ENCODE measurements at regions not wholly inside any gene's neighbourhood (a gene's known extent, or its start where the extent isn't known, plus 50 kb on each side); places are given as distances from the start of the nearest gene placed in this dataset.
"Not testable (repeated sequence)": the region's sequence is repeated elsewhere in the genome, so short reads cannot be mapped to it uniquely, and the experiment has no call there.

DNA sequence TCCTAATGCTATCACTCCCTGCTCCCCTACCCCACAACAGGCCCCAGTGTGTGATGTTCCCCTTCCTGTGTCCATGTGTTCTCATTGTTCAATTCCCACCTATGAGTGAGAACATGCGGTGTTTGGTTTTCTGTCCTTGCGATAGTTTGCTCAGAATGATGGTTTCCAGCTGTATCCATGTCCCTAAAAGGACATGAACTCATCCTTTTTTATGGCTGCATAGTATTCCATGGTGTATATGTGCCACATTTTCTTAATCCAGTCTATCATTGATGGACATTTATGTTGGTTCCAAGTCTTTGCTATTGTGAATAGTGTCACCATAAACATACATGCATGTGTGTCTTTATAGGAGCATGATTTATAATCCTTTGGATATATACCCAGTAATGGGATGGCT, 80.4 kb upstream of the B3GAT1 start:
- 91 to 94% methylated on average over 2 of the region's 2 CpGs for WGBS, 2 donors
- H3K9me3 ChIP-seq; H3K4me3 ChIP-seq (replicated peaks in 1 of 3); intact Hi-C loops (cut with DNase I); H3K4me1 ChIP-seq; H3K36me3 ChIP-seq; DNase-seq; H3K27me3 ChIP-seq; H3K27ac ChIP-seq: not testable (repeated sequence)

DNA sequence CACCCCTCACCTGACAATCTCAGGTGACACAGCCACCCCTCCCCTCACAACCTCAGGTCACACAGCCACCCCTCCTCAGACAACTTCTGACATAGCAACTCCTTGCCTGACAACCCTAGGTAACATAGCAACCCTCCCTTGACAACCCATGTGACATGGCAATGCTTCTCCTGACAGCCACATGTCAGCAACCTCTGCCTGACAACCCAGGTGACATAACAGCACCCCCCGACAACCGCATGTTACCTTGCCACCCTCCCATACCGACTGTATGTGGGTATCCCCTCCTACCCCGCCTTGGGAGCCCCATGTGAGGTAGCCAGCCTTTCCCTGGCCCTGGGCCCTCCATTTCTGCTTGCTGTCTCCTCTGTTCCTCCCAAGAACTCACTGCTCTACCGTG, 77.7 kb upstream of the B3GAT1 start:
- no peak for DNase-seq
- Histone ChIP-seq H3K27me3 (no peaks in the 10 kb centered on the region), H3K36me3 (no peaks in the 10 kb centered on the region), H3K4me3 (replicated peaks in 1 of 3) (no peak overlapping the region), H3K4me1 (no peaks in the 10 kb centered on the region), H3K27ac (no peak overlapping the region), H3K9me3 (no peaks in the 10 kb centered on the region)
- intact Hi-C loops (cut with DNase I): no loop called here
- 67 to 74% methylated on average over 5 of the region's 5 CpGs for WGBS, 2 donors
- TF ChIP-seq, protein P1, sequence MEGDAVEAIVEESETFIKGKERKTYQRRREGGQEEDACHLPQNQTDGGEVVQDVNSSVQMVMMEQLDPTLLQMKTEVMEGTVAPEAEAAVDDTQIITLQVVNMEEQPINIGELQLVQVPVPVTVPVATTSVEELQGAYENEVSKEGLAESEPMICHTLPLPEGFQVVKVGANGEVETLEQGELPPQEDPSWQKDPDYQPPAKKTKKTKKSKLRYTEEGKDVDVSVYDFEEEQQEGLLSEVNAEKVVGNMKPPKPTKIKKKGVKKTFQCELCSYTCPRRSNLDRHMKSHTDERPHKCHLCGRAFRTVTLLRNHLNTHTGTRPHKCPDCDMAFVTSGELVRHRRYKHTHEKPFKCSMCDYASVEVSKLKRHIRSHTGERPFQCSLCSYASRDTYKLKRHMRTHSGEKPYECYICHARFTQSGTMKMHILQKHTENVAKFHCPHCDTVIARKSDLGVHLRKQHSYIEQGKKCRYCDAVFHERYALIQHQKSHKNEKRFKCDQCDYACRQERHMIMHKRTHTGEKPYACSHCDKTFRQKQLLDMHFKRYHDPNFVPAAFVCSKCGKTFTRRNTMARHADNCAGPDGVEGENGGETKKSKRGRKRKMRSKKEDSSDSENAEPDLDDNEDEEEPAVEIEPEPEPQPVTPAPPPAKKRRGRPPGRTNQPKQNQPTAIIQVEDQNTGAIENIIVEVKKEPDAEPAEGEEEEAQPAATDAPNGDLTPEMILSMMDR (IDR thresholded peaks at IDR 0.05): no peak

DNA sequence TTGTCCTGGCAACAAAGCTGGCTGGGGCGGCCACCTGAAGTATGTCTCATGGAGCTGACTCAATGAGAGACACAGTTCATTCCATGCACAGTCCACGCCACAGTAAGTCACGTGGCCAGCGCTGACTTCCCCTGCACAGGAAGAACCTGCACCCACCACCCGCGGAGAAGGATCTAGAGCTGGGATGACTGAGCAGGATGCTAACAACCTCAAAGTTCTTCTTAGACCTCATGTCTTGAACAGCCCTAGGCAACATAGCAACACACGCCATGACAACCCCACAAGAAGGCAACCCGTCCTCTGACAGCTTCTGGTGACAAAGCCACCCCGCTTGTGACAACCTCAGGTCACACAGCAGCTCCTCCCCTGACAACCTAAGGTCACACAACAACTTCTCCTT, 76.9 kb upstream of the B3GAT1 start:
- Histone ChIP-seq H3K27me3 (no peaks in the 10 kb centered on the region), H3K4me1 (no peaks in the 10 kb centered on the region), H3K9me3 (no peaks in the 10 kb centered on the region), H3K4me3 (replicated peaks in 1 of 3) (no peak overlapping the region), H3K36me3 (no peaks in the 10 kb centered on the region), H3K27ac (no peak overlapping the region)
- WGBS, 2 donors: 74 to 87% methylated on average over 9 of the region's 9 CpGs
- no peak for DNase-seq
- no peak for TF ChIP-seq POLR2A (IDR thresholded peaks at IDR 0.05)
- TF ChIP-seq, protein P1 (IDR thresholded peaks at IDR 0.05): no peak
- intact Hi-C loops (cut with DNase I): no loop called here

DNA sequence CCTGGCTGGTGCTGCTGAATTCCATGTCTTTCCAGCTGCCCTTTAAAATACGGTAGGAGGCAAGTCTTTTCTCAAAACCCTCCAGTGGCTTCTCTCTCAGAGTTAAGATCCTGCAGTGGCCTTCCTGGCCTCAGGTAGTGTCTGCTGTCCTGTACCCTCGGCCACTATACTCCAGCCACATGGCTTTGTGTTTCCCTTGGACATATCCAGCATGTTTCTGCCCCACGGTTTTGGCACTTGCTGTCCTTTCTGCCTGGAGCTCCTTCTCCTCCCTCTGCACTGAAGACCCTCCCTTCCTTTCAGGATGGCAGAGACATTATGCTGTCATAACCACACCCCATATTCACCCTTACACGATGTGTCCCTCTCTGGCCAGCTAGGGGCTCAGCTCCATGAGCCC, 76.5 kb upstream of the B3GAT1 start:
- H3K27me3 ChIP-seq: no peaks in the 10 kb centered on the region
- intact Hi-C loops (cut with DNase I): no loop called here
- H3K27ac ChIP-seq: no peak overlapping the region
- H3K4me1 ChIP-seq: no peaks in the 10 kb centered on the region
- H3K4me3 ChIP-seq (replicated peaks in 1 of 3): no peak overlapping the region
- no peaks in the 10 kb centered on the region for H3K9me3 ChIP-seq
- TF ChIP-seq POLR2A (IDR thresholded peaks at IDR 0.05): no peak
- TF ChIP-seq, protein P1 (IDR thresholded peaks at IDR 0.05): no peak
- WGBS, 2 donors: 60 to 68% methylated on average over 4 of the region's 4 CpGs
- H3K36me3 ChIP-seq: no peaks in the 10 kb centered on the region
- no peak for DNase-seq

DNA sequence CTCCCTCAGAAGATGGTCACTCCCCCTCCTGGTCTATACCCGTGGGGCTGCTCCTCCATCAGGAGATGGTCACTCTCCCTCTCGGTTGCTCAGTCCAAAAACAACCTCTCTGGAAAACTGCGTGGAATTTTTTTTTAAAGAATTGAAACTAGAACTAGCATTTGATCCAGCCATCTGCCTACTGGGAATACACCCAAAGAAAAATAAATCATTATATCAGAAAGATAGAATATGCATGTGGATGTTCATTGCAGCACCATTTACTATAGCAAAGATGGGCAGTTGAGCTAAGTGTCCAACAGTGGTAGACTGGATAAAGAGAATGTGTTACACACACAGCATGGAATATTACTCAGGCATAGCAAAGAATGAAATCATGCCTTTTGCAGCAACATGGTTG, 75.7 kb upstream of the B3GAT1 start:
- WGBS, 2 donors: 80 to 86% methylated on average over 3 of the region's 3 CpGs
- Histone ChIP-seq H3K9me3 (no peaks in the 10 kb centered on the region), H3K36me3 (no peaks in the 10 kb centered on the region), H3K27me3 (no peaks in the 10 kb centered on the region), H3K4me1 (no peaks in the 10 kb centered on the region), H3K4me3 (replicated peaks in 1 of 3) (no peak overlapping the region), H3K27ac (no peak overlapping the region)
- TF ChIP-seq, protein P1 (IDR thresholded peaks at IDR 0.05): no peak
- no peak for TF ChIP-seq POLR2A (IDR thresholded peaks at IDR 0.05)
- intact Hi-C loops (cut with DNase I): no loop called here
- no peak for DNase-seq

DNA sequence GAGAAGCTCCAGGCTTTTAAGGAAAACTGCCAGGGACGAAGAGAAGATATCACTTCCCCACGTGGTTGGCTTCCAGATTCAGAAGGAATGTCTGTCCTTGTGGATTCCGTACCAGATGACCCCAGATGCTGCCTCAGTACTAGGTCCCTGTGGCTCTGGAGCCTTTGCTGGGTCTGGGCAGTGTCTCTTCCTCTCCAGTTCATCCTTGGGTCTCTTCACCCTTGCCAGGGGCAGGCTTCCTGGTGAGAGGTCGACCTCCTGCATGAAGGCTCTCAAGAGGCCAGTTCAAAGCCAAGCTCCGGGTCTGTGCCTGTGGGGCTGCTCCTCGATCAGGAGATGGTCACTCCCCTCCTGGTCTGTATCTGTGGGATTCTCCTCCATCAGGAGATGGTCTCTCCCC, 74.7 kb upstream of the B3GAT1 start:
- WGBS, 2 donors: 75 to 81% methylated on average over 6 of the region's 6 CpGs
- intact Hi-C loops (cut with DNase I): no loop called here
- H3K27me3 ChIP-seq: no peaks in the 10 kb centered on the region

More for the DNA sequence above, 74.7 kb upstream of the B3GAT1 start:
- no peak for DNase-seq
- no peaks in the 10 kb centered on the region for H3K4me1 ChIP-seq
- H3K27ac ChIP-seq: no peak overlapping the region
- TF ChIP-seq, protein P1 (IDR thresholded peaks at IDR 0.05): no peak
- TF ChIP-seq POLR2A (IDR thresholded peaks at IDR 0.05): no peak
- H3K36me3 ChIP-seq: no peaks in the 10 kb centered on the region
- H3K4me3 ChIP-seq (replicated peaks in 1 of 3): no peak overlapping the region
- no peaks in the 10 kb centered on the region for H3K9me3 ChIP-seq

Measured in thyroid gland (tissue), 4 donors.